Stimulated activated CD4-positive, alpha-beta T cell treated with anti-CD3 and anti-CD28 coated beads, Interleukin-2, amount 100 ng/mL, for 48 hours (primary cell): ENCODE measurements at regions not wholly inside any gene's neighbourhood (a gene's known extent, or its start where the extent isn't known, plus 50 kb on each side); places are given as distances from the start of the nearest gene placed in this dataset.
"Not testable (repeated sequence)": the region's sequence is repeated elsewhere in the genome, so short reads cannot be mapped to it uniquely, and the experiment has no call there.

Experiments
- DNase-seq, 2 donors: peaks; one replicate each; pipeline ENCODE4 v3.0.0-alpha.2; 2020

- no peak for DNase-seq
These were observed 1410.4 kb downstream of the EPHA7 start for GRCh38 chr6:92008757-92009502.

- no peak for DNase-seq
These were observed 1413.2 kb upstream of the MAP3K7 start for GRCh38 chr6:92000112-92000511.

GRCh38 chr6:91994787-91995186 is 1407.9 kb upstream of the MAP3K7 start:
- DNase-seq = no peak

GRCh38 chr6:91982559-91982958 is 1395.7 kb upstream of the MAP3K7 start:
- DNase-seq = no peak

GRCh38 chr6:91976797-91977196 is 1389.9 kb upstream of the MAP3K7 start:
- no peak for DNase-seq

GRCh38 chr6:91970700-91971099 is 1383.8 kb upstream of the MAP3K7 start:
- no peak for DNase-seq

GRCh38 chr6:91965872-91966271 is 1379.0 kb upstream of the MAP3K7 start:
- no peak for DNase-seq

GRCh38 chr6:91961671-91962070 is 1374.8 kb upstream of the MAP3K7 start:
- DNase-seq = no peak

- DNase-seq = no peak
These were observed 1374.4 kb upstream of the MAP3K7 start for GRCh38 chr6:91961236-91961635.

GRCh38 chr6:91941838-91942237 is 1355.0 kb upstream of the MAP3K7 start:
- DNase-seq = no peak

- no peak for DNase-seq
These were observed 1353.9 kb upstream of the MAP3K7 start for GRCh38 chr6:91940801-91941200.

- DNase-seq = no peak
These were observed 1340.0 kb upstream of the MAP3K7 start for GRCh38 chr6:91926827-91927226.

- DNase-seq = no peak
These were observed 1339.5 kb upstream of the MAP3K7 start for GRCh38 chr6:91926361-91926760.

GRCh38 chr6:91911945-91912344 is 1325.1 kb upstream of the MAP3K7 start:
- DNase-seq = no peak

- DNase-seq = no peak
These were observed 1317.8 kb upstream of the MAP3K7 start for GRCh38 chr6:91904586-91905164.

- DNase-seq = no peak
These were observed 1308.9 kb upstream of the MAP3K7 start for GRCh38 chr6:91895599-91896285.

- no peak for DNase-seq
These were observed 1299.4 kb upstream of the MAP3K7 start for GRCh38 chr6:91886183-91886795.

GRCh38 chr6:91881791-91882190 is 1294.9 kb upstream of the MAP3K7 start:
- not testable (repeated sequence) for DNase-seq

GRCh38 chr6:91879386-91879995 is 1292.6 kb upstream of the MAP3K7 start:
- DNase-seq = no peak

GRCh38 chr6:91877994-91878393 is 1291.1 kb upstream of the MAP3K7 start:
- no peak for DNase-seq

- no peak for DNase-seq
These were observed 1288.1 kb upstream of the MAP3K7 start for GRCh38 chr6:91874971-91875370.

- no peak for DNase-seq
These were observed 1281.8 kb upstream of the MAP3K7 start for GRCh38 chr6:91868539-91869202.

- no peak for DNase-seq
These were observed 1279.0 kb upstream of the MAP3K7 start for GRCh38 chr6:91865889-91866288.
